HG02884 (cell line): ENCODE measurements at regions not wholly inside any gene's neighbourhood (a gene's known extent, or its start where the extent isn't known, plus 50 kb on each side); places are given as distances from the start of the nearest gene placed in this dataset.
"Not testable (repeated sequence)": the region's sequence is repeated elsewhere in the genome, so short reads cannot be mapped to it uniquely, and the experiment has no call there.

Experiments used
- ATAC-seq: cut with Tn5 transposase; IDR thresholded peaks from one replicate; pipeline ENCODE4 v1.9.1; 2021; ENCODE audit warnings: mild to moderate bottlenecking, moderate library complexity; ENCODE audit not compliant: unreplicated experiment

- ATAC-seq, result no peak
Observed at GRCh38 chr6:8982668-8983067, 547.3 kb upstream of the SLC35B3 start.

- no peak for ATAC-seq
Observed at GRCh38 chr6:8973395-8973794, 538.0 kb upstream of the SLC35B3 start.

- no peak for ATAC-seq
Observed at GRCh38 chr6:8969747-8970146, 534.4 kb upstream of the SLC35B3 start.

- ATAC-seq, result no peak
Observed at GRCh38 chr6:8958894-8959511, 523.7 kb upstream of the SLC35B3 start.

- no peak for ATAC-seq
Observed at GRCh38 chr6:8953310-8953709, 518.0 kb upstream of the SLC35B3 start.

- no peak for ATAC-seq
Observed at GRCh38 chr6:8948733-8949132, 513.4 kb upstream of the SLC35B3 start.

GRCh38 chr6:8947900-8948299 lies 512.6 kb upstream of the SLC35B3 start:
- no peak for ATAC-seq

GRCh38 chr6:8944548-8944947 lies 509.2 kb upstream of the SLC35B3 start:
- ATAC-seq, result no peak

- ATAC-seq, result no peak
Observed at GRCh38 chr6:8943073-8943472, 507.7 kb upstream of the SLC35B3 start.

- ATAC-seq, result no peak
Observed at GRCh38 chr6:8941577-8941976, 506.2 kb upstream of the SLC35B3 start.

GRCh38 chr6:8940356-8940755 lies 505.0 kb upstream of the SLC35B3 start:
- no peak for ATAC-seq

GRCh38 chr6:8939615-8940014 lies 504.3 kb upstream of the SLC35B3 start:
- ATAC-seq, result no peak

- ATAC-seq, result no peak
Observed at GRCh38 chr6:8934318-8934717, 499.0 kb upstream of the SLC35B3 start.

- no peak for ATAC-seq
Observed at GRCh38 chr6:8930009-8930408, 494.7 kb upstream of the SLC35B3 start.

GRCh38 chr6:8920244-8920643 lies 484.9 kb upstream of the SLC35B3 start:
- ATAC-seq, result not testable (repeated sequence)

GRCh38 chr6:8918196-8918595 lies 482.9 kb upstream of the SLC35B3 start:
- no peak for ATAC-seq

- ATAC-seq, result no peak
Observed at GRCh38 chr6:8914700-8915099, 479.4 kb upstream of the SLC35B3 start.

- no peak for ATAC-seq
Observed at GRCh38 chr6:8908638-8909037, 473.3 kb upstream of the SLC35B3 start.

GRCh38 chr6:8906699-8907098 lies 471.4 kb upstream of the SLC35B3 start:
- ATAC-seq, result no peak

- no peak for ATAC-seq
Observed at GRCh38 chr6:8905757-8906156, 470.4 kb upstream of the SLC35B3 start.

- ATAC-seq, result peak; percentile 66
Observed at GRCh38 chr6:8904754-8905153, 469.4 kb upstream of the SLC35B3 start.

- no peak for ATAC-seq
Observed at GRCh38 chr6:8900056-8900455, 464.7 kb upstream of the SLC35B3 start.

- ATAC-seq, result no peak
Observed at GRCh38 chr6:8889514-8889913, 454.2 kb upstream of the SLC35B3 start.
